NB4 (cell line): ENCODE measurements at regions not wholly inside any gene's neighbourhood (a gene's known extent, or its start where the extent isn't known, plus 50 kb on each side); places are given as distances from the start of the nearest gene placed in this dataset.

Experiments
- POLR2A ChIP-seq: IDR thresholded peaks from 2 replicates; pipeline ENCODE4 v1.6.1; 2011; ENCODE audit warnings: mild to moderate bottlenecking; ENCODE audit not compliant: insufficient read length; ENCODE audit errors: extremely low read depth
- TF ChIP-seq, protein P1 (sequence below): IDR thresholded peaks from one replicate; pipeline ENCODE4 v1.5.1; 2012; ENCODE audit warnings: low read depth, low read length
- TF ChIP-seq, protein P2 (sequence below): IDR thresholded peaks from 2 replicates; pipeline ENCODE4 v1.6.1; 2011; ENCODE audit warnings: low read depth, low read length

DNA sequence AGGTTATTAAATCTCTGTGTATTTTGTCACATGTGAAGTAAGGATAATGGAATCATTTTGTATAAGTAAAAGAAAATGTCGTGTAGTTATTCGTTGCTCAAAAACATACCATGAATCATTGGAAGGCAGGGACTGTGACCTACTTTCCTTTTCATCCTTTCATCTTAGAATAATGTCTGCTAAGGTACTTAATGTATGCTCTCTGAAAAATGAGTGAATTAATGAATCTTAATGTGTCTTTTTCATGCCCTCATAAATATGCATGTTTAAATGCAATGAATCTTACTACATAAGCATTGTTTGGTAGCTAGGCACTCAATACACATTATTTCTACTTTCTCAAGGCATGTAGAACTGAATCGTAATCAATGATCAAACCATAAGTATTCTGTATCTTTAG lies 343.9 kb downstream of the MAGEB5 start:
- TF ChIP-seq, protein P1, sequence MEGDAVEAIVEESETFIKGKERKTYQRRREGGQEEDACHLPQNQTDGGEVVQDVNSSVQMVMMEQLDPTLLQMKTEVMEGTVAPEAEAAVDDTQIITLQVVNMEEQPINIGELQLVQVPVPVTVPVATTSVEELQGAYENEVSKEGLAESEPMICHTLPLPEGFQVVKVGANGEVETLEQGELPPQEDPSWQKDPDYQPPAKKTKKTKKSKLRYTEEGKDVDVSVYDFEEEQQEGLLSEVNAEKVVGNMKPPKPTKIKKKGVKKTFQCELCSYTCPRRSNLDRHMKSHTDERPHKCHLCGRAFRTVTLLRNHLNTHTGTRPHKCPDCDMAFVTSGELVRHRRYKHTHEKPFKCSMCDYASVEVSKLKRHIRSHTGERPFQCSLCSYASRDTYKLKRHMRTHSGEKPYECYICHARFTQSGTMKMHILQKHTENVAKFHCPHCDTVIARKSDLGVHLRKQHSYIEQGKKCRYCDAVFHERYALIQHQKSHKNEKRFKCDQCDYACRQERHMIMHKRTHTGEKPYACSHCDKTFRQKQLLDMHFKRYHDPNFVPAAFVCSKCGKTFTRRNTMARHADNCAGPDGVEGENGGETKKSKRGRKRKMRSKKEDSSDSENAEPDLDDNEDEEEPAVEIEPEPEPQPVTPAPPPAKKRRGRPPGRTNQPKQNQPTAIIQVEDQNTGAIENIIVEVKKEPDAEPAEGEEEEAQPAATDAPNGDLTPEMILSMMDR: no peak
- TF ChIP-seq, protein P2, sequence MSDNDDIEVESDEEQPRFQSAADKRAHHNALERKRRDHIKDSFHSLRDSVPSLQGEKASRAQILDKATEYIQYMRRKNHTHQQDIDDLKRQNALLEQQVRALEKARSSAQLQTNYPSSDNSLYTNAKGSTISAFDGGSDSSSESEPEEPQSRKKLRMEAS: no peak
- TF ChIP-seq POLR2A: no peak
